GM10266 (cell line): ENCODE measurements at regions not wholly inside any gene's neighbourhood (a gene's known extent, or its start where the extent isn't known, plus 50 kb on each side); places are given as distances from the start of the nearest gene placed in this dataset.

Experiments
- DNase-seq: peaks from one replicate; pipeline ENCODE4 v3.0.0; 2012; ENCODE audit errors: extremely low spot score
- TF ChIP-seq, protein P1 (sequence below): IDR thresholded peaks from 2 replicates; pipeline ENCODE4 v1.5.1; 2012; ENCODE audit warnings: mild to moderate bottlenecking, low read depth; ENCODE audit not compliant: control insufficient read depth, insufficient read depth; ENCODE audit errors: missing control alignments

DNA sequence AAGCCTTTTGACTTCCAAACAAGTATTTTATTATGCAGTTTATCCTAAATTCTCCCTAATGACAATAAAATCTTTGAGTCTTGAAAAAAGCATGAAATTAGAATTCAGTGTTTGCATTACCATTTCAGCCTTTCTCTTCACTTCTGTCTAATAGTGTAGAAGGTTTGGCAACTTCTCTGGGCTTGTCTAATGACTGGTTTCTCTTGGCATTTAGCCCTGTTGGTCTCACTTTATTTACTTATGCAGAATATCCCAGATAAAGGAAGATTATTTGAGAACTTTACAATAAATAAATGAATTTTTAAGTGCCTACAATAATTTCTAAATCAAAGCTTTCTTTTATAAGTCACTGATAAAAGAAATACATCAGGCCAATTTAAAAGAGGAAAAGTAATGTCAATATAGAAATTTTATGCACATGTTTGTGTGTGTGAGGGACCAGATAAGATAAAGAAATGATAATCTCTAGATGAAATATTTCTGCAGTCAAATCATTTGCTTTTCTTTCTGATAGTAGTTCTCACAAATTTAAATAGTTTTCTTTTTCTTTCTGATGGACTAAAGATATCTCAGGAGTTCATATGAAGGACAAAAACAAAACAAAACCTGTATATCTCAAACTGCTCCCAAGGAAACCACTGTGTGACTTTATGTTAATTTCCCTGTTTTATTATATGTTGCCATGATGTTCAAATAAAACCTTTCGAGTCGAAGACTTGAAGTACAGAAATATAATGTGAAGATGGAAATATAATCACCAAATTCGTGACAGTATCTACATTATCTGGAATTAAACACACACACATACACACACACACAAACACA is 533.1 kb upstream of the CBLB start:
- TF ChIP-seq, protein P1, sequence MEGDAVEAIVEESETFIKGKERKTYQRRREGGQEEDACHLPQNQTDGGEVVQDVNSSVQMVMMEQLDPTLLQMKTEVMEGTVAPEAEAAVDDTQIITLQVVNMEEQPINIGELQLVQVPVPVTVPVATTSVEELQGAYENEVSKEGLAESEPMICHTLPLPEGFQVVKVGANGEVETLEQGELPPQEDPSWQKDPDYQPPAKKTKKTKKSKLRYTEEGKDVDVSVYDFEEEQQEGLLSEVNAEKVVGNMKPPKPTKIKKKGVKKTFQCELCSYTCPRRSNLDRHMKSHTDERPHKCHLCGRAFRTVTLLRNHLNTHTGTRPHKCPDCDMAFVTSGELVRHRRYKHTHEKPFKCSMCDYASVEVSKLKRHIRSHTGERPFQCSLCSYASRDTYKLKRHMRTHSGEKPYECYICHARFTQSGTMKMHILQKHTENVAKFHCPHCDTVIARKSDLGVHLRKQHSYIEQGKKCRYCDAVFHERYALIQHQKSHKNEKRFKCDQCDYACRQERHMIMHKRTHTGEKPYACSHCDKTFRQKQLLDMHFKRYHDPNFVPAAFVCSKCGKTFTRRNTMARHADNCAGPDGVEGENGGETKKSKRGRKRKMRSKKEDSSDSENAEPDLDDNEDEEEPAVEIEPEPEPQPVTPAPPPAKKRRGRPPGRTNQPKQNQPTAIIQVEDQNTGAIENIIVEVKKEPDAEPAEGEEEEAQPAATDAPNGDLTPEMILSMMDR: no peak
- DNase-seq: no peak

GRCh38 chr3:106403371-106404145 is 534.7 kb upstream of the CBLB start:
- TF ChIP-seq, protein P1: no peak
- DNase-seq: no peak

DNA sequence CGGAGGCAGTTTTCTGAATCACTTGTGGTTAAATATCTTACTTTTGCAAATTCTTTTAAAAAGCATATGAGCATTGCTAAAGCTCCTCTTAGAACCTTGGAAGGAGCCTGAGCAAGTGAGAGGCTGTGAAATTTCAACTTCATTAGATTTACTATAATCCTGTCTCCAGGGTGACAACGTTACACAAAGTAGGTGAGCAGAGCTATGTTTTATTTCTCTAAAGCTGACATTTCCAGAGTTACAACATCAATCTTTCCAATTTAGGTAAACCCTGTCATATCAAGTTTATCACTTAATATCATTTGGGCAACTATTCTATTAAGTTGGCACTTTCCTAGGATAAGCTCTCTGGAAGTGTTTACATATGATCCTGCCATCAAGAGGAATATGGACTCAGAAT is 544.9 kb upstream of the CBLB start:
- no peak for DNase-seq
- TF ChIP-seq, protein P1: no peak

DNA sequence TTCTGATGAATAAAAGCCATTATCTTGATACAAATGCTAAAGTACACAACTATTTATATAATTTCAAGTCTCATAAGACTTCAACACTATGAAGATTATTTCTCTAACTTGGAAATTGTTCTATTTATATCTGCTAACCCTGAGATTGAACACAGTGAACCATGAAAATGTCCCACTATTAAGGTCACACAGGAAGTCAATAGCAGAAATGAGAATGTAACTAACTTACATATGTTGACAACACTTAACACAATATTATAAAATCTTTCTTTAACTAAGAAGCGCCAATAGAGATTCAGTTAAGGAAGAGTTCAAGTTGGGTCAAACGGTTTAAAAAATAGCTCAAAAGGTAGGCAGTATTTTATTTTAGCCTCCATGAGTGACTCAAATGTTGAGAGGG is 551.8 kb upstream of the CBLB start:
- DNase-seq: no peak
- TF ChIP-seq, protein P1: no peak

GRCh38 chr3:106421426-106421825 is 552.6 kb upstream of the CBLB start:
- DNase-seq: no peak
- TF ChIP-seq, protein P1: no peak

- TF ChIP-seq, protein P1: no peak
Measured at GRCh38 chr3:106421909-106422308, 553.1 kb upstream of the CBLB start.

More at GRCh38 chr3:106421909-106422308, 553.1 kb upstream of the CBLB start:
- DNase-seq: no peak
